GM23338 (cell line): ENCODE measurements at regions not wholly inside any gene's neighbourhood (a gene's known extent, or its start where the extent isn't known, plus 50 kb on each side); places are given as distances from the start of the nearest gene placed in this dataset.

Source experiments
- ATAC-seq: fragments of 200-7000 bp; cut with Tn5 transposase; 3 replicates; pipeline ENCODE4 v1.9.1; 2020
- DNase-seq: peaks from one replicate; pipeline ENCODE4 v3.0.0-alpha.2; 2015; ENCODE audit warnings: low spot score
- H2AFZ ChIP-seq: fragments of 200-600 bp; sonication (generic); 2 replicates; pipeline ENCODE4 v1.8.0; 2016; ENCODE audit warnings: antibody characterized with exemption, mild to moderate bottlenecking, moderate library complexity
- H3F3A ChIP-seq: fragments of 200-600 bp; sonication (generic); replicated peaks from 2 replicates; pipeline ENCODE4 v1.8.0; 2017; ENCODE audit warnings: antibody characterized with exemption, mixed run types, low read depth
- H3K27ac ChIP-seq: fragments of 200-600 bp; sonication (generic); 2 replicates; pipeline ENCODE4 v1.6.1; 2016; ENCODE audit warnings: low read depth
- H3K27me3 ChIP-seq: fragments of 200-600 bp; sonication (generic); 2 replicates; pipeline ENCODE4 v1.8.0; 2016; ENCODE audit warnings: mild to moderate bottlenecking, mixed run types, moderate library complexity; ENCODE audit not compliant: insufficient read depth
- H3K36me3 ChIP-seq: fragments of 200-600 bp; sonication (generic); 2 replicates; pipeline ENCODE4 v1.8.0; 2016; ENCODE audit warnings: mild to moderate bottlenecking; ENCODE audit not compliant: insufficient read depth
- H3K4me1 ChIP-seq: fragments of 200-600 bp; sonication (generic); 2 replicates; pipeline ENCODE4 v1.8.0; 2016; ENCODE audit warnings: mild to moderate bottlenecking, moderate library complexity; ENCODE audit not compliant: insufficient read depth
- H3K4me2 ChIP-seq: fragments of 200-600 bp; sonication (generic); 2 replicates; pipeline ENCODE4 v1.7.1; 2017; ENCODE audit warnings: mixed run types
- H3K4me3 ChIP-seq: fragments of 200-600 bp; sonication (generic); 2 replicates; pipeline ENCODE4 v1.6.1; 2016; ENCODE audit warnings: mixed run types
- H3K79me2 ChIP-seq: fragments of 200-600 bp; sonication (generic); replicated peaks from 2 replicates; pipeline ENCODE4 v1.8.0; 2017; ENCODE audit warnings: mild to moderate bottlenecking; ENCODE audit not compliant: insufficient read depth
- H3K9me2 ChIP-seq: fragments of 200-600 bp; sonication (generic); 2 replicates; pipeline ENCODE4 v1.8.0; 2017; ENCODE audit not compliant: insufficient read depth
- H4K20me1 ChIP-seq: fragments of 200-600 bp; sonication (generic); replicated peaks from 2 replicates; pipeline ENCODE4 v1.8.0; 2017; ENCODE audit warnings: mild to moderate bottlenecking; ENCODE audit not compliant: insufficient read depth
- H3K27ac Mint-ChIP-seq: 2 replicates; pipeline ENCODE4 v1.8.0; 2020; ENCODE audit warnings: inconsistent platforms, mild to moderate bottlenecking, moderate library complexity, mixed read lengths
- H3K27me3 Mint-ChIP-seq: 3 replicates; pipeline ENCODE4 v1.8.0; 2022; ENCODE audit warnings: low read depth, mild to moderate bottlenecking, moderate library complexity, mixed read lengths, inconsistent platforms; ENCODE audit not compliant: insufficient read depth, poor library complexity
- H3K36me3 Mint-ChIP-seq: 3 replicates; pipeline ENCODE4 v1.8.0; 2021; ENCODE audit warnings: low read depth, mild to moderate bottlenecking, inconsistent platforms, moderate library complexity, mixed read lengths
- H3K4me1 Mint-ChIP-seq: 3 replicates; pipeline ENCODE4 v1.8.0; 2020; ENCODE audit warnings: mild to moderate bottlenecking, inconsistent platforms, mixed read lengths
- H3K4me3 Mint-ChIP-seq: 3 replicates; pipeline ENCODE4 v1.8.0; 2021; ENCODE audit warnings: moderate library complexity, mild to moderate bottlenecking, inconsistent platforms, mixed read lengths
- H3K9me3 Mint-ChIP-seq: 3 replicates; pipeline ENCODE4 v1.8.0; 2020; ENCODE audit warnings: moderate library complexity, mild to moderate bottlenecking, inconsistent platforms, mixed read lengths
- CREB1 ChIP-seq: fragments of 250-450 bp; sonication (Bioruptor Pico); IDR thresholded peaks from 2 replicates; pipeline ENCODE4 v1.5.0; 2020; ENCODE audit warnings: low read depth, mild to moderate bottlenecking, moderate library complexity
- EZH2 ChIP-seq: fragments of 200-600 bp; sonication (generic); IDR thresholded peaks from one replicate; pipeline ENCODE4 v1.8.0; 2017; ENCODE audit warnings: antibody characterized with exemption, mild to moderate bottlenecking, low read depth; ENCODE audit not compliant: unreplicated experiment
- JUNB ChIP-seq: IDR thresholded peaks from one replicate; pipeline ENCODE4 v1.6.1; 2016; ENCODE audit warnings: antibody characterized with exemption; ENCODE audit not compliant: unreplicated experiment
- POLR2AphosphoS5 ChIP-seq: IDR thresholded peaks from 2 replicates; pipeline ENCODE4 v1.6.1; 2016; ENCODE audit warnings: antibody characterized with exemption, low read depth
- STAT1 ChIP-seq: IDR thresholded peaks from one replicate; pipeline ENCODE4 v1.6.1; 2016; ENCODE audit warnings: antibody characterized with exemption; ENCODE audit not compliant: unreplicated experiment
- ZNF114 ChIP-seq: fragments of 250-450 bp; sonication (Bioruptor Pico); IDR thresholded peaks from 2 replicates; pipeline ENCODE4 v1.5.0; 2020; ENCODE audit warnings: mild to moderate bottlenecking, moderate library complexity
- TF ChIP-seq, protein P1 (sequence below): fragments of 250-450 bp; sonication (Bioruptor Pico); IDR thresholded peaks from 2 replicates; pipeline ENCODE4 v1.5.0; 2020; ENCODE audit warnings: mild to moderate bottlenecking, moderate library complexity
- TF ChIP-seq, protein P2 (sequence below), 2 experiments: fragments of 200-600 bp in 1 of 2; sonication (generic) in 1 of 2; conservative IDR thresholded peaks; 2 replicates each; pipeline versions ENCODE4 v1.5.1 to v1.6.1; 2016 to 2017; ENCODE audit warnings: antibody characterized with exemption in 2 of 2, low read depth in 2 of 2, mild to moderate bottlenecking in 2 of 2, moderate library complexity in 1 of 2
- TF ChIP-seq, protein P3 (sequence below): IDR thresholded peaks from one replicate; pipeline ENCODE4 v1.6.1; 2018; ENCODE audit warnings: antibody characterized with exemption; ENCODE audit not compliant: unreplicated experiment
- TF ChIP-seq, protein P4 (sequence below): IDR thresholded peaks from 2 replicates; pipeline ENCODE4 v1.6.1; 2016; ENCODE audit warnings: antibody characterized with exemption

DNA sequence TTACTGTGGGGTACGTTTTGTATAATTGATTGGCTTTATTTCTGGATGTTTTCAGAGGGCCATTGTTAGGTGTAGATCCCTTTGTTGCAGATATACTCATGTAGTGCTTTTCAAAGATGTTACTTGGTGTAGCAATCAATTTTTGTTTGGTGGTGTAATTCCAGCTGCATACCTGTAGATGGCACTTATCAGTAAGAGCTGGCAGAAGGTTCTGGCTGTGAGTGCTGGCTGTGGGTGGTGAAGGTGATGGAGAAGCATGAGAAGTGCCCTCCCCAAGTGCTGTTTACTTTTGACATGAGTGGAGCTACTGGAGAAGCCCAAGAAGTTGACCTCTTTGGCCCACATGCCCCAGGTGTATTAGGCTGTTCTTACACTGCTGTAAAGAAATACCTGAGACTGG is 1074.9 kb downstream of the FAM181B start:
- Histone ChIP-seq H3K4me1 (no peaks in the 10 kb centered on the region), H3K27ac (no peak overlapping the region), H2AFZ (no peak overlapping the region), H3K4me3 (no peak overlapping the region), H4K20me1 (no peaks in the 10 kb centered on the region), H3F3A (no peaks in the 10 kb centered on the region), H3K36me3 (no peaks in the 10 kb centered on the region), H3K9me2 (no peaks in the 10 kb centered on the region), H3K27me3 (no peaks in the 10 kb centered on the region), H3K79me2 (no peaks in the 10 kb centered on the region), H3K4me2 (no peak overlapping the region)
- peaks cover 22% of the 10 kb centered on the region for H3K9me3 Mint-ChIP-seq
- peak; percentile 70 for DNase-seq
- no peaks in the 10 kb centered on the region for H3K27me3 Mint-ChIP-seq
- peak; percentile 61 for ATAC-seq
- TF ChIP-seq, protein P1, sequence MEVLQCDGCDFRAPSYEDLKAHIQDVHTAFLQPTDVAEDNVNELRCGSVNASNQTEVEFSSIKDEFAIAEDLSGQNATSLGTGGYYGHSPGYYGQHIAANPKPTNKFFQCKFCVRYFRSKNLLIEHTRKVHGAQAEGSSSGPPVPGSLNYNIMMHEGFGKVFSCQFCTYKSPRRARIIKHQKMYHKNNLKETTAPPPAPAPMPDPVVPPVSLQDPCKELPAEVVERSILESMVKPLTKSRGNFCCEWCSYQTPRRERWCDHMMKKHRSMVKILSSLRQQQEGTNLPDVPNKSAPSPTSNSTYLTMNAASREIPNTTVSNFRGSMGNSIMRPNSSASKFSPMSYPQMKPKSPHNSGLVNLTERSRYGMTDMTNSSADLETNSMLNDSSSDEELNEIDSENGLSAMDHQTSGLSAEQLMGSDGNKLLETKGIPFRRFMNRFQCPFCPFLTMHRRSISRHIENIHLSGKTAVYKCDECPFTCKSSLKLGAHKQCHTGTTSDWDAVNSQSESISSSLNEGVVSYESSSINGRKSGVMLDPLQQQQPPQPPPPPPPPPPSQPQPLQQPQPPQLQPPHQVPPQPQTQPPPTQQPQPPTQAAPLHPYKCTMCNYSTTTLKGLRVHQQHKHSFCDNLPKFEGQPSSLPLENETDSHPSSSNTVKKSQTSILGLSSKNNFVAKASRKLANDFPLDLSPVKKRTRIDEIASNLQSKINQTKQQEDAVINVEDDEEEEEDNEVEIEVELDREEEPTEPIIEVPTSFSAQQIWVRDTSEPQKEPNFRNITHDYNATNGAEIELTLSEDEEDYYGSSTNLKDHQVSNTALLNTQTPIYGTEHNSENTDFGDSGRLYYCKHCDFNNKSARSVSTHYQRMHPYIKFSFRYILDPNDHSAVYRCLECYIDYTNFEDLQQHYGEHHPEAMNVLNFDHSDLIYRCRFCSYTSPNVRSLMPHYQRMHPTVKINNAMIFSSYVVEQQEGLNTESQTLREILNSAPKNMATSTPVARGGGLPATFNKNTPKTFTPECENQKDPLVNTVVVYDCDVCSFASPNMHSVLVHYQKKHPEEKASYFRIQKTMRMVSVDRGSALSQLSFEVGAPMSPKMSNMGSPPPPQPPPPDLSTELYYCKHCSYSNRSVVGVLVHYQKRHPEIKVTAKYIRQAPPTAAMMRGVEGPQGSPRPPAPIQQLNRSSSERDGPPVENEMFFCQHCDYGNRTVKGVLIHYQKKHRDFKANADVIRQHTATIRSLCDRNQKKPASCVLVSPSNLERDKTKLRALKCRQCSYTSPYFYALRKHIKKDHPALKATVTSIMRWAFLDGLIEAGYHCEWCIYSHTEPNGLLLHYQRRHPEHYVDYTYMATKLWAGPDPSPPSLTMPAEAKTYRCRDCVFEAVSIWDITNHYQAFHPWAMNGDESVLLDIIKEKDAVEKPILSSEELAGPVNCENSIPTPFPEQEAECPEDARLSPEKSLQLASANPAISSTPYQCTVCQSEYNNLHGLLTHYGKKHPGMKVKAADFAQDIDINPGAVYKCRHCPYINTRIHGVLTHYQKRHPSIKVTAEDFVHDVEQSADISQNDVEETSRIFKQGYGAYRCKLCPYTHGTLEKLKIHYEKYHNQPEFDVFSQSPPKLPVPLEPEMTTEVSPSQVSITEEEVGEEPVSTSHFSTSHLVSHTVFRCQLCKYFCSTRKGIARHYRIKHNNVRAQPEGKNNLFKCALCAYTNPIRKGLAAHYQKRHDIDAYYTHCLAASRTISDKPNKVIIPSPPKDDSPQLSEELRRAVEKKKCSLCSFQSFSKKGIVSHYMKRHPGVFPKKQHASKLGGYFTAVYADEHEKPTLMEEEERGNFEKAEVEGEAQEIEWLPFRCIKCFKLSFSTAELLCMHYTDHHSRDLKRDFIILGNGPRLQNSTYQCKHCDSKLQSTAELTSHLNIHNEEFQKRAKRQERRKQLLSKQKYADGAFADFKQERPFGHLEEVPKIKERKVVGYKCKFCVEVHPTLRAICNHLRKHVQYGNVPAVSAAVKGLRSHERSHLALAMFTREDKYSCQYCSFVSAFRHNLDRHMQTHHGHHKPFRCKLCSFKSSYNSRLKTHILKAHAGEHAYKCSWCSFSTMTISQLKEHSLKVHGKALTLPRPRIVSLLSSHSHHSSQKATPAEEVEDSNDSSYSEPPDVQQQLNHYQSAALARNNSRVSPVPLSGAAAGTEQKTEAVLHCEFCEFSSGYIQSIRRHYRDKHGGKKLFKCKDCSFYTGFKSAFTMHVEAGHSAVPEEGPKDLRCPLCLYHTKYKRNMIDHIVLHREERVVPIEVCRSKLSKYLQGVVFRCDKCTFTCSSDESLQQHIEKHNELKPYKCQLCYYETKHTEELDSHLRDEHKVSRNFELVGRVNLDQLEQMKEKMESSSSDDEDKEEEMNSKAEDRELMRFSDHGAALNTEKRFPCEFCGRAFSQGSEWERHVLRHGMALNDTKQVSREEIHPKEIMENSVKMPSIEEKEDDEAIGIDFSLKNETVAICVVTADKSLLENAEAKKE (CRISPR knock-in tag): peak; percentile 69; the same call in 1 of the 2 replicates
- TF ChIP-seq, protein P2, sequence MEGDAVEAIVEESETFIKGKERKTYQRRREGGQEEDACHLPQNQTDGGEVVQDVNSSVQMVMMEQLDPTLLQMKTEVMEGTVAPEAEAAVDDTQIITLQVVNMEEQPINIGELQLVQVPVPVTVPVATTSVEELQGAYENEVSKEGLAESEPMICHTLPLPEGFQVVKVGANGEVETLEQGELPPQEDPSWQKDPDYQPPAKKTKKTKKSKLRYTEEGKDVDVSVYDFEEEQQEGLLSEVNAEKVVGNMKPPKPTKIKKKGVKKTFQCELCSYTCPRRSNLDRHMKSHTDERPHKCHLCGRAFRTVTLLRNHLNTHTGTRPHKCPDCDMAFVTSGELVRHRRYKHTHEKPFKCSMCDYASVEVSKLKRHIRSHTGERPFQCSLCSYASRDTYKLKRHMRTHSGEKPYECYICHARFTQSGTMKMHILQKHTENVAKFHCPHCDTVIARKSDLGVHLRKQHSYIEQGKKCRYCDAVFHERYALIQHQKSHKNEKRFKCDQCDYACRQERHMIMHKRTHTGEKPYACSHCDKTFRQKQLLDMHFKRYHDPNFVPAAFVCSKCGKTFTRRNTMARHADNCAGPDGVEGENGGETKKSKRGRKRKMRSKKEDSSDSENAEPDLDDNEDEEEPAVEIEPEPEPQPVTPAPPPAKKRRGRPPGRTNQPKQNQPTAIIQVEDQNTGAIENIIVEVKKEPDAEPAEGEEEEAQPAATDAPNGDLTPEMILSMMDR (conservative IDR thresholded peaks at IDR 0.05; ENCODE audit: low read depth in 2 of 2): peak; percentile 73 to 75
- TF ChIP-seq ZNF114 (CRISPR knock-in tag): no peak
- no peak overlapping the region for H3K27ac Mint-ChIP-seq
- no peak overlapping the region for H3K4me3 Mint-ChIP-seq
- no peaks in the 10 kb centered on the region for H3K4me1 Mint-ChIP-seq
- peaks cover 9% of the 10 kb centered on the region; the same call in 2 of the 3 replicates for H3K36me3 Mint-ChIP-seq

DNA sequence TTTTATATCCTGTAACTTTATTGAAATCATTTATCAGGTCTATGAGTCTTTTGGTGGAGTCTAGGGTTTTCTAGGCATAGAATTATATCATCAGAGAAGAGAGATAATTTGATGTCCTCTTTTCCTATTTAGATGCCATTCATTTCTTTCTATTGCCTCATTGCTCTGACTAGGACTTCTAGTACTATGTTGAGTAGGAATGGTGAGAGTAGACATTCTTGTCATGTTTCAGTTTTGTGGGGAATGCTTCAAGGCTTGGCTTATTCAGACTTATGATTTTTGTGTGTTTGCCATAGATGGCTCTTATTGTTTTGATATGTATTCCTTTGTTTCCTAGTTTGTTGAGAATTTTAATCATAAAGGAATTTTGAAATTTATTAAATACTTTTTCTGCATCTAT is 1078.3 kb downstream of the FAM181B start:
- no peaks in the 10 kb centered on the region for H3K4me1 Mint-ChIP-seq
- H2AFZ ChIP-seq: no peak overlapping the region
- ATAC-seq: no peak
- TF ChIP-seq, protein P3, sequence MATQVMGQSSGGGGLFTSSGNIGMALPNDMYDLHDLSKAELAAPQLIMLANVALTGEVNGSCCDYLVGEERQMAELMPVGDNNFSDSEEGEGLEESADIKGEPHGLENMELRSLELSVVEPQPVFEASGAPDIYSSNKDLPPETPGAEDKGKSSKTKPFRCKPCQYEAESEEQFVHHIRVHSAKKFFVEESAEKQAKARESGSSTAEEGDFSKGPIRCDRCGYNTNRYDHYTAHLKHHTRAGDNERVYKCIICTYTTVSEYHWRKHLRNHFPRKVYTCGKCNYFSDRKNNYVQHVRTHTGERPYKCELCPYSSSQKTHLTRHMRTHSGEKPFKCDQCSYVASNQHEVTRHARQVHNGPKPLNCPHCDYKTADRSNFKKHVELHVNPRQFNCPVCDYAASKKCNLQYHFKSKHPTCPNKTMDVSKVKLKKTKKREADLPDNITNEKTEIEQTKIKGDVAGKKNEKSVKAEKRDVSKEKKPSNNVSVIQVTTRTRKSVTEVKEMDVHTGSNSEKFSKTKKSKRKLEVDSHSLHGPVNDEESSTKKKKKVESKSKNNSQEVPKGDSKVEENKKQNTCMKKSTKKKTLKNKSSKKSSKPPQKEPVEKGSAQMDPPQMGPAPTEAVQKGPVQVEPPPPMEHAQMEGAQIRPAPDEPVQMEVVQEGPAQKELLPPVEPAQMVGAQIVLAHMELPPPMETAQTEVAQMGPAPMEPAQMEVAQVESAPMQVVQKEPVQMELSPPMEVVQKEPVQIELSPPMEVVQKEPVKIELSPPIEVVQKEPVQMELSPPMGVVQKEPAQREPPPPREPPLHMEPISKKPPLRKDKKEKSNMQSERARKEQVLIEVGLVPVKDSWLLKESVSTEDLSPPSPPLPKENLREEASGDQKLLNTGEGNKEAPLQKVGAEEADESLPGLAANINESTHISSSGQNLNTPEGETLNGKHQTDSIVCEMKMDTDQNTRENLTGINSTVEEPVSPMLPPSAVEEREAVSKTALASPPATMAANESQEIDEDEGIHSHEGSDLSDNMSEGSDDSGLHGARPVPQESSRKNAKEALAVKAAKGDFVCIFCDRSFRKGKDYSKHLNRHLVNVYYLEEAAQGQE: no peak
- no peak for TF ChIP-seq JUNB
- no peak for TF ChIP-seq STAT1
- no peak for TF ChIP-seq POLR2AphosphoS5
- TF ChIP-seq CREB1 (CRISPR knock-in tag): no peak
- TF ChIP-seq, protein P4, sequence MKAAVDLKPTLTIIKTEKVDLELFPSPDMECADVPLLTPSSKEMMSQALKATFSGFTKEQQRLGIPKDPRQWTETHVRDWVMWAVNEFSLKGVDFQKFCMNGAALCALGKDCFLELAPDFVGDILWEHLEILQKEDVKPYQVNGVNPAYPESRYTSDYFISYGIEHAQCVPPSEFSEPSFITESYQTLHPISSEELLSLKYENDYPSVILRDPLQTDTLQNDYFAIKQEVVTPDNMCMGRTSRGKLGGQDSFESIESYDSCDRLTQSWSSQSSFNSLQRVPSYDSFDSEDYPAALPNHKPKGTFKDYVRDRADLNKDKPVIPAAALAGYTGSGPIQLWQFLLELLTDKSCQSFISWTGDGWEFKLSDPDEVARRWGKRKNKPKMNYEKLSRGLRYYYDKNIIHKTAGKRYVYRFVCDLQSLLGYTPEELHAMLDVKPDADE: no peak
- no peak for TF ChIP-seq EZH2

More for the DNA sequence above, 1078.3 kb downstream of the FAM181B start:
- Histone ChIP-seq H3K9me2 (no peaks in the 10 kb centered on the region), H3K4me3 (no peak overlapping the region), H3K4me1 (no peaks in the 10 kb centered on the region), H3K27me3 (no peaks in the 10 kb centered on the region), H3K79me2 (no peaks in the 10 kb centered on the region), H3K4me2 (no peak overlapping the region), H3K36me3 (no peaks in the 10 kb centered on the region), H3F3A (no peaks in the 10 kb centered on the region), H4K20me1 (no peaks in the 10 kb centered on the region), H3K27ac (no peak overlapping the region)
- Mint-ChIP-seq H3K36me3 (peaks cover 5% of the 10 kb centered on the region; the same call in 2 of the 3 replicates), H3K27me3 (no peaks in the 10 kb centered on the region), H3K4me3 (no peak overlapping the region), H3K9me3 (peaks cover 20% of the 10 kb centered on the region), H3K27ac (no peak overlapping the region)
- no peak for DNase-seq
